ENCODE measurements at regions not wholly inside any gene's neighbourhood (a gene's known extent, or its start where the extent isn't known, plus 50 kb on each side); places are given as distances from the start of the nearest gene placed in this dataset.

GRCh38 chr22:47798229-47798628, 1035.8 kb downstream of the TBC1D22A start:
- DNase-seq (ENCODE audit: low spot score): no peak
- Histone ChIP-seq H3K27ac (ENCODE audit: low read depth) (no peak overlapping the region), H3K4me1 (ENCODE audit: insufficient read depth) (no peaks in the 10 kb centered on the region), H3F3A (replicated peaks; ENCODE audit: low read depth) (no peaks in the 10 kb centered on the region), H3K4me2 (no peak overlapping the region), H3K9me2 (ENCODE audit: insufficient read depth) (no peaks in the 10 kb centered on the region), H4K20me1 (replicated peaks; ENCODE audit: insufficient read depth) (no peaks in the 10 kb centered on the region), H3K79me2 (replicated peaks; ENCODE audit: insufficient read depth) (no peaks in the 10 kb centered on the region), H3K27me3 (ENCODE audit: insufficient read depth) (no peaks in the 10 kb centered on the region), H3K36me3 (ENCODE audit: insufficient read depth) (no peaks in the 10 kb centered on the region; the same call in 1 of the 2 replicates), H3K4me3 (no peak overlapping the region), H2AFZ (no peak overlapping the region)
- Mint-ChIP-seq H3K9me3 (peaks cover 9% of the 10 kb centered on the region; the same call in 2 of the 3 replicates), H3K27ac (no peak overlapping the region), H3K4me3 (no peak overlapping the region), H3K36me3 (ENCODE audit: low read depth) (no peaks in the 10 kb centered on the region), H3K4me1 (no peaks in the 10 kb centered on the region), H3K27me3 (ENCODE audit: insufficient read depth, low read depth, poor library complexity) (peaks cover 1% of the 10 kb centered on the region)
- no peak for ATAC-seq
- TF ChIP-seq ZNF331 (CRISPR knock-in tag; IDR thresholded peaks at IDR 0.05; ENCODE audit: low read depth): no peak
- no peak for TF ChIP-seq STAT1 (IDR thresholded peaks at IDR 0.05; ENCODE audit: unreplicated experiment)
- no peak for TF ChIP-seq CTCF (conservative IDR thresholded peaks at IDR 0.05; ENCODE audit: low read depth in 2 of 2)
- no peak for TF ChIP-seq EZH2phosphoT487 (IDR thresholded peaks at IDR 0.05; ENCODE audit: unreplicated experiment)
- TF ChIP-seq EZH2 (IDR thresholded peaks at IDR 0.05; ENCODE audit: low read depth, unreplicated experiment): no peak
- no peak for TF ChIP-seq CREB1 (CRISPR knock-in tag; IDR thresholded peaks at IDR 0.05; ENCODE audit: low read depth)
- no peak for TF ChIP-seq JUNB (IDR thresholded peaks at IDR 0.05; ENCODE audit: unreplicated experiment)
- no peak for TF ChIP-seq NANOG (IDR thresholded peaks at IDR 0.05; ENCODE audit: borderline replicate concordance)
- no peak for TF ChIP-seq ETS1 (IDR thresholded peaks at IDR 0.05)
- no peak for TF ChIP-seq REST (IDR thresholded peaks at IDR 0.05; ENCODE audit: unreplicated experiment)
- TF ChIP-seq POLR2AphosphoS5 (IDR thresholded peaks at IDR 0.05; ENCODE audit: low read depth): no peak
- no peak for TF ChIP-seq ZNF462 (CRISPR knock-in tag; IDR thresholded peaks at IDR 0.05)
- no peak for TF ChIP-seq ZNF114 (CRISPR knock-in tag; IDR thresholded peaks at IDR 0.05)

Measured in GM23338 (cell line).